ENCODE measurements at regions not wholly inside any gene's neighbourhood (a gene's known extent, or its start where the extent isn't known, plus 50 kb on each side); places are given as distances from the start of the nearest gene placed in this dataset.

DNA sequence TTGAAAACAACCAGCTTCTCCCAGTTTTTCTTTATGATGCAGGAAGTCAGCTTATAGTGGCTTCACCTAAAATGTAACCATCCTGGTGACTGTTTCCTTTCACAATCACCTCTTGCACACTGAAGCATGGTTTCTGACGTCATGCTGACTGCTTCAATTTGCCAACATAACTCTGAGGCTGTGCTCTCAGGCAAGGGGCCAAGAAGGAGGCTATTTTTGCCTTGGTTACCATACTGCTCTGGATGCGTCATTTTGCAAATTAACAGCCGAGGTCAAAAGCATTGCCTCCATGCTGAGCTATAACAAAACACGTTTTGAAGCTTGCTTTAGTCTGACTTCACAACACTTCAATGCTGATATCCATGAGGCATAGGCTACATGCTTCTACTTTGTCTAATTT is 397.8 kb downstream of the METTL4 start:
- TF ChIP-seq ESRRG (CRISPR knock-in tag; IDR thresholded peaks at IDR 0.05), result no peak
- TF ChIP-seq, protein P1, sequence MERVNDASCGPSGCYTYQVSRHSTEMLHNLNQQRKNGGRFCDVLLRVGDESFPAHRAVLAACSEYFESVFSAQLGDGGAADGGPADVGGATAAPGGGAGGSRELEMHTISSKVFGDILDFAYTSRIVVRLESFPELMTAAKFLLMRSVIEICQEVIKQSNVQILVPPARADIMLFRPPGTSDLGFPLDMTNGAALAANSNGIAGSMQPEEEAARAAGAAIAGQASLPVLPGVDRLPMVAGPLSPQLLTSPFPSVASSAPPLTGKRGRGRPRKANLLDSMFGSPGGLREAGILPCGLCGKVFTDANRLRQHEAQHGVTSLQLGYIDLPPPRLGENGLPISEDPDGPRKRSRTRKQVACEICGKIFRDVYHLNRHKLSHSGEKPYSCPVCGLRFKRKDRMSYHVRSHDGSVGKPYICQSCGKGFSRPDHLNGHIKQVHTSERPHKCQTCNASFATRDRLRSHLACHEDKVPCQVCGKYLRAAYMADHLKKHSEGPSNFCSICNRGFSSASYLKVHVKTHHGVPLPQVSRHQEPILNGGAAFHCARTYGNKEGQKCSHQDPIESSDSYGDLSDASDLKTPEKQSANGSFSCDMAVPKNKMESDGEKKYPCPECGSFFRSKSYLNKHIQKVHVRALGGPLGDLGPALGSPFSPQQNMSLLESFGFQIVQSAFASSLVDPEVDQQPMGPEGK (CRISPR knock-in tag; IDR thresholded peaks at IDR 0.05; ENCODE audit: borderline replicate concordance), result no peak
- no peak for TF ChIP-seq ZC3H10 (CRISPR knock-in tag; IDR thresholded peaks at IDR 0.05)
- no peak for TF ChIP-seq ZNF70 (CRISPR knock-in tag; IDR thresholded peaks at IDR 0.05)
- no peak for TF ChIP-seq ZFP3 (CRISPR knock-in tag; IDR thresholded peaks at IDR 0.05)
- TF ChIP-seq, protein P2, sequence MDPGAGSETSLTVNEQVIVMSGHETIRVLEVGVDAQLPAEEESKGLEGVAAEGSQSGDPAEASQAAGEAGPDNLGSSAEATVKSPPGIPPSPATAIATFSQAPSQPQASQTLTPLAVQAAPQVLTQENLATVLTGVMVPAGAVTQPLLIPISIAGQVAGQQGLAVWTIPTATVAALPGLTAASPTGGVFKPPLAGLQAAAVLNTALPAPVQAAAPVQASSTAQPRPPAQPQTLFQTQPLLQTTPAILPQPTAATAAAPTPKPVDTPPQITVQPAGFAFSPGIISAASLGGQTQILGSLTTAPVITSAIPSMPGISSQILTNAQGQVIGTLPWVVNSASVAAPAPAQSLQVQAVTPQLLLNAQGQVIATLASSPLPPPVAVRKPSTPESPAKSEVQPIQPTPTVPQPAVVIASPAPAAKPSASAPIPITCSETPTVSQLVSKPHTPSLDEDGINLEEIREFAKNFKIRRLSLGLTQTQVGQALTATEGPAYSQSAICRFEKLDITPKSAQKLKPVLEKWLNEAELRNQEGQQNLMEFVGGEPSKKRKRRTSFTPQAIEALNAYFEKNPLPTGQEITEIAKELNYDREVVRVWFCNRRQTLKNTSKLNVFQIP (CRISPR knock-in tag; IDR thresholded peaks at IDR 0.05; ENCODE audit: borderline replicate concordance, low read depth), result no peak
- no peak for TF ChIP-seq ZFP30 (CRISPR knock-in tag; IDR thresholded peaks at IDR 0.05)

Data from SK-N-SH treated with all-trans-retinoic acid at 6 μM for 48 hours (cell line).